GM19240 (cell line): ENCODE measurements at regions not wholly inside any gene's neighbourhood (a gene's known extent, or its start where the extent isn't known, plus 50 kb on each side); places are given as distances from the start of the nearest gene placed in this dataset.

Experiments used
- DNase-seq: peaks from one replicate; pipeline ENCODE4 v3.0.0; 2011; ENCODE audit warnings: low spot score; ENCODE audit not compliant: insufficient read length

GRCh38 chr2:16615687-16616615, 49.7 kb downstream of the CYRIA start:
- DNase-seq = no peak

DNA sequence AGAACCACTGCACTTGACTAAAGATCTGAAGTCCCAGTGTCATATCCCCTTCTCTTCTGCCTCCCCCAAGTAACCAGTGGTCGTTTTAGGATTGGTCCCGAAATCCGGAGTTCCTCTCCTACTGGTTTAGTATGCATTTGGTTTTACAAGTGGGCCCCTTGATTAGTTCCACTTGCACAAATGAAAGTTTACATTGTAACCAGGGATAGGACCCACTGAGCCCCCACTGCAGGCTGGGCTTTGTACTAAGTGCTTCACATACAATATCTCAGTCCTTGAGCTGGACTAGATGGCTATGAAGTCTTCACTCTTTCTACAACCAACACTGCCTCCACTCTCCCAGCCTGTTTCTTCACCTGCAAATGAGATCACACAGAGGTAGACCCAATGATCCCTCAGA, 50.4 kb downstream of the CYRIA start:
- DNase-seq = no peak

DNA sequence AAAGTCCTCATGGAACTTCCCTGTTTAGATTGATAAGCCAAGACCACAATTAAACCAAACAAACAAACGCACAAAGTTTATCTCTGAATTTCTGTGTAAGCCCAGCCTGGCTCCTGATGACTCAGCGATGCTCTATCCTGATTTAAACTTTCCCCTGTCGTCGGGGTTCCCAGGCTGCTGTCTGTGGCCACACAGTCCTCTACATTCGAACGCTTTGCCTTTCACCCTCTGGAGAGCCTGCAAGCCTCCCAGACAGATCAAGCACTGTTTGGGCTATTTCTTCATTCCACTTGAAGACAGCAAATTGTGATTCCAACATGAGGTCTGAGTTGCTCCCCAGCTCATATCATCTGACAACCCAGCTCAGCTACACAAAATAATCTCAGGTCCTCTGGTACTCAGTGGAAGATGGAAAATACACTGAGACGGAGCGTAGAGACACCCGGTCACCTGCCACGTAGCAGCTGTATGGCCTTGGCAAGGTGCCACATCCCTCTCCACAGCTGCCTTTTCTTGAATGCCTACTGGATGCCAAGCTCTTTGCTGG, 51.2 kb downstream of the CYRIA start:
- DNase-seq = no peak

GRCh38 chr2:16613539-16614011, 52.1 kb downstream of the CYRIA start:
- DNase-seq = no peak

DNA sequence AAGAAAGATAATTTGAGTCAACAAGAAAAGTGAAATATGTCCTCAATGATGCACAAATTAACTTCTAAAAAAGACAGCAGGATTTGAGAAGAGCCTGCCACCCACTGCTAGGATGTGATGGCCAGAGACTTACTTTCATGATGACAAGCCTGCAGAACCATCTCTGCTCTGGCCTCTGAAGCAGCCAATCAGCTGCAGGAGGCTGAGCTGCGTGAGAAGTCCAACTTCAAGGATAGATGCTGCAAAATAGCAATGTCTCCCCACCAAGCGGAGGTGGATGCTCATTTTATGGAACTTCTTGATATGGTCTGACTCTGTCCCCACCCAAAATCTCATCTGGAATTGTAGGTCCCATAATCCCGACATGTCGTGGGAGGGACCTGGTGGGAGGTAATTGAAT, 53.1 kb downstream of the CYRIA start:
- DNase-seq = no peak

GRCh38 chr2:16609786-16610185, 55.8 kb downstream of the CYRIA start:
- DNase-seq = no peak

DNA sequence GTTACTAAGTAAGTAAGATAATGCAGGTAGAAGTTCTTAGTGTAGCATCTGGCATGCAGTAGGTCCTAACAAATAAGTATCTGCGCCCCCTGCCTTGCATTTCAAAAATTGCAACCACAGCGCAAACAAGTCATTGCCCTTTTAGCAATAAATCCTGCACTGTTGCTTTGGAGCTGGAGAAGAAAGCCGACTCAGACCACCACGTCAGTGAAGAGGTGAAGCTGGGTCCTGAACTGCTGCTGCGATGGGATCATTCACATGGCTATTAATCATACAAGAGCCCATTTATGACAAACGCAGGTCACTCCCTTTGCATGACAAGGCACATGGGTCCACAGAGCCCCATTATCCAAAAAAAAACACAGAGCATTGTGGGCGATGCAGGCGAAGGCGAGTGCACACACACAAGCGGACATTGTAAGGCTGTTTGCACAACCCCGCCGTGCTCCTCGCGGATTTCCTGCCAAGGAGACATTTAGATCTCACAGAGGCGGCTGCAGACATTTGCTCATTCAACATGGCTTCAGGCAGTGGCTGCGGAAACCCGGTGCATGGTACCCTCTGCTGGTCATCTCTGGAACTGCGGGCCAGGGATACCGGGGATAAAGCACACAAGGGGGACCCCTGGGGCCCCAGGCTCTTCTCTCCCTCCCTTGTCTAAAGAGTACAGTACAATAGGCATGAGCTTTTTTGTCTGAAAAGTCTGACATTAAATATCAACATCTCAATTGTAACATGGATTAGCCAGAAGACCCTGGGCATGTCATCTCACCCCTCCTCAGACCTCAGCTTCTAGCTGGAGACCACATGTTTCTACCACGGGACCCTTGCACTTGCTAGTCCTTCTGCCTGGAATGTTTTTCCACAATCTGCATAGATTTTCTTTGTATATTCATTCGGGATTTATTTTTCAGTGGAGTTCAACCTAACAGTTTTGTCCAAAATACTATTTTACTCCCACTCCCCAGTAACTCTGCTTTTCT, 56.7 kb downstream of the CYRIA start:
- DNase-seq = peak; percentile 59

DNA sequence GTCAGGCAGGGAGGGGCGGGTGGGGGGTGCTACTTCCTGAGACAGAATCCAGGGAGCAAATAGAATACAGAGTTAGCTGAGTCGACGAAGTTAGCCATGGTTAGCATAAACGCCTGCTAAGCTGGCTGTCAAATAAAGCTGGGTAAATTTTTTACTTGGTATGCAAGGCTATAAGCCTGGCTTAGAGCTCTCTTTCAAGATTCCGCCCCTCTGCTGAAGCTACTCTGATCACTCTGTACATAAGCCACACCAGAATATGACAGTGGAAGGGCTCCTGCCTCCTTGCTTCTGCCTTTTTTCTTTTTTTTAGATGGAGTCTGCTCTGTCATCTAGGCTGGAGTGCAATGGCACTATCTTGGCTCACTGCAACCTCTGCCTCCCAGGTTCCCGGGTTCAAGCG, 58.3 kb downstream of the CYRIA start:
- no peak for DNase-seq

GRCh38 chr2:16604236-16604635, 61.4 kb downstream of the CYRIA start:
- DNase-seq = no peak

- no peak for DNase-seq
These were observed 74.2 kb downstream of the CYRIA start for GRCh38 chr2:16591370-16591933.

DNA sequence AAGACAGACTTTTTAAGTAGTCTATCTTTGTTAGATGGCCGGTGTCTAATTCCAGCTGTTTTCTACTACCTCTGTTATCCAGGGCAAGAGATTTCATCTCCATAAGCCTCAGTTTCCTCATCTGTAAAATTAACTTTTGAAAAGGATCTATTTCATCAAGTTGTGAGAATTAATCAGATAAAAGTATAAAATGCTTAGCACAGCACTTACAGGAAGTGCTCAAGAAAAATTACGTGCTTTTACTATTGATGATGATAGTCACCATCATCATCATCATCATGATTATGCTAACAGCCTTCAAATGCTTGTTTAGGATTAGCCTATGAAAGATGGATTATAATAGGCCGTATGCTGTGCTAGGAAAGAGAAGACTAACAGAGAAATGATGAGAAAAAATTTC, 76.2 kb downstream of the CYRIA start:
- DNase-seq = no peak

DNA sequence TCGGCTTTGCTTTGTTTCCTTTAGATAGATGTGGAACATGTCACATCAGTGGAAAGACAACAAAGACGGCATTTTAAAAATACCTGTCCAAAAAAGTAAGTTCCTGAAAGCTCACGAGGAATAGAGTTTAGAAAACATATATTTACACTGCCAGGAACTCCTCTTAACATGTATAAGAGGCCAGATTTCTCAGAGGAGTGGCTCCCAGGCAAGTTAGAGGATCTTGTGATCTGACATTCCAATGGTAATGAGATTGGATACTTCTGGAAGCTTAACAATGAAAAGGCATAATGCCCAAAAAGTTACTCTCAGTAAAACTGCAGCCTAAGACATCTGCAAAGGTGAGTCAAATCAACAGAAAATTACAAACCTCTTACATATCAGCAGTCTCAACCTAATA, 77.1 kb downstream of the CYRIA start:
- no peak for DNase-seq

DNA sequence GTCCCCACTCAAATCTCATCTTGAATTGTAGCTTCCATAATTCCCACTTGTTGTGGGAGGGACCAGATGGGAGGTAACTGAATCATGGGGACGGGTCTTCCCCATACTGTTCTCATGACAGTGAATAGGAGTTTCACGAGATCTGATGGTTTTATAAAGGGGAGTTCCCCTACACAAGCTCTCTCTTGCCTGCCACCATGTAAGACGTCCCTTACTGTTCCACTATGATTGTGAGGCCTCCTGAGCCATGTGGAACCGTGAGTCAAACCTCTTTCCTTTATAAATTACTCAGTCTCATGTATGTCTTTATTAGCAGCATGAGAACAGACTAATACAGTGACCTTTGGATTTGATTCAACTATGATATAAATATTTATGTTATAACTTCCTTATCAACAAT, 78.0 kb downstream of the CYRIA start:
- no peak for DNase-seq

- no peak for DNase-seq
These were observed 80.7 kb downstream of the CYRIA start for GRCh38 chr2:16584824-16585540.

GRCh38 chr2:16584084-16584483, 81.5 kb downstream of the CYRIA start:
- no peak for DNase-seq

- DNase-seq = no peak
These were observed 84.4 kb downstream of the CYRIA start for GRCh38 chr2:16581241-16581640.

DNA sequence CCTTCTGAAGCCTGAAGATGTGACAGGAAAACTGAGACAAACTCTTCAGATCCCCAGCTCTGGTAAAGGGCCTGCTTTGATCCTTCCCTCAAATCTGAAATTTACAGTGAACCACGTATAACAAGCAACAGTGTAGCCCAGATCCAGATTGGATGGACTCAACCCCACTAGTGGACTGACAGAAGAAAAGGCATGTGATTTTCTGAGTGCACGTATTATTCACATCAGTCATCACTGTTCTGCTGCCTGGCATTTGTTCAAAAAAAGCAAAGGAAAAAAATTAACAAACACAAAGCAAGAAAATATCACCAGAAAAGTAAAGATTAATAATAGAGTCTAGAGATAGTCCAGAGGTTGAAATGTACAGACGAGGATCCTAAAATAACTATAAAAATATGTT, 87.6 kb downstream of the CYRIA start:
- no peak for DNase-seq

GRCh38 chr2:16570516-16570915, 95.1 kb downstream of the CYRIA start:
- DNase-seq = no peak

- no peak for DNase-seq
These were observed 96.4 kb downstream of the CYRIA start for GRCh38 chr2:16568998-16569784.

- no peak for DNase-seq
These were observed 98.9 kb downstream of the CYRIA start for GRCh38 chr2:16566701-16567100.
